LNCAP (cell line): ENCODE measurements at regions not wholly inside any gene's neighbourhood (a gene's known extent, or its start where the extent isn't known, plus 50 kb on each side); places are given as distances from the start of the nearest gene placed in this dataset.

Source experiments
- TF ChIP-seq, protein P1 (sequence below): fragments of 450-650 bp; IDR thresholded peaks from 2 replicates; pipeline ENCODE4 v1.5.1; 2017; ENCODE audit warnings: mild to moderate bottlenecking

DNA sequence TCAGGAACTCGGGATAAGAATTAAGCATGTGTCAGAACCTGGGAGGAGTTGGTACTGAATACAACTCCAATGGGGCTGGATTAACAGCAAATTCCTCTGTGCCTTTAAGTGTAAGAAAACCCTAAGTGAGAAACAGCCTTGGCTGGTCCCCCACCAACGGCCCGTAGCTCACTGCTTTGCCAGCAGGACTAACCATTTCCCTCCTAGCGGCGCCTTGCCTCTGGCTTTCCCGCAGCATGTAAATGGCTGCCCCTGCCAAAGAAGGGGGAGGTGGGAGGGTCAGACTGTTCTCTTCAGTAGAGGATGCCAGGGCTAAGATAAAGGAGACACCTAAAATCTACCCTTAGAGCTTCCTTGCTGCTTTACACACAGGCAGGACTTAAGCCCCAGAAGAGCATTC is 51.0 kb upstream of the SH3GL3 start:
- TF ChIP-seq, protein P1, sequence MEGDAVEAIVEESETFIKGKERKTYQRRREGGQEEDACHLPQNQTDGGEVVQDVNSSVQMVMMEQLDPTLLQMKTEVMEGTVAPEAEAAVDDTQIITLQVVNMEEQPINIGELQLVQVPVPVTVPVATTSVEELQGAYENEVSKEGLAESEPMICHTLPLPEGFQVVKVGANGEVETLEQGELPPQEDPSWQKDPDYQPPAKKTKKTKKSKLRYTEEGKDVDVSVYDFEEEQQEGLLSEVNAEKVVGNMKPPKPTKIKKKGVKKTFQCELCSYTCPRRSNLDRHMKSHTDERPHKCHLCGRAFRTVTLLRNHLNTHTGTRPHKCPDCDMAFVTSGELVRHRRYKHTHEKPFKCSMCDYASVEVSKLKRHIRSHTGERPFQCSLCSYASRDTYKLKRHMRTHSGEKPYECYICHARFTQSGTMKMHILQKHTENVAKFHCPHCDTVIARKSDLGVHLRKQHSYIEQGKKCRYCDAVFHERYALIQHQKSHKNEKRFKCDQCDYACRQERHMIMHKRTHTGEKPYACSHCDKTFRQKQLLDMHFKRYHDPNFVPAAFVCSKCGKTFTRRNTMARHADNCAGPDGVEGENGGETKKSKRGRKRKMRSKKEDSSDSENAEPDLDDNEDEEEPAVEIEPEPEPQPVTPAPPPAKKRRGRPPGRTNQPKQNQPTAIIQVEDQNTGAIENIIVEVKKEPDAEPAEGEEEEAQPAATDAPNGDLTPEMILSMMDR = no peak
